ENCODE measurements at regions not wholly inside any gene's neighbourhood (a gene's known extent, or its start where the extent isn't known, plus 50 kb on each side); places are given as distances from the start of the nearest gene placed in this dataset.

DNA sequence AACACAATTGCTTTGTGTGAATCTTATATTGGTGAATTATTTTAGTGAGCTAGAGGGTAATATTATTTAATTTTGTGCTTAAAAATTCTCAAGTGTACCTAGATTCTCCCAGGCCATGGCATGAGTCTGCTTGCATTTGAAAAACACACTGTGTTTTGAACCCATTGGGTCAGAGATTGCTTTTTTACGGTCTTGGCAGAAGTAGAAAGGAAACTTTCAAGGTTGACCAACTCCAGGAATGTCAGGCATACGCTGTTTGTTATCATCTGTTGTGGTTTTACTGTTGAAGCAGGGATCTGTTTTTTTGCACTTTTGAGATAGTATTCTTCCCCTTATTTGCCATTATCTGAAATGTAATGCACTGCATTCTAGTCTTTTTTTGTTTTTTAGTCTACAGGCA is 377.4 kb downstream of the RPRM start:
- no peak overlapping the region for H3K27ac ChIP-seq
- WGBS, result 29% methylated on average over 2 of the region's 2 CpGs
- H3K9me3 ChIP-seq, result no peaks in the 10 kb centered on the region
- H3K4me3 ChIP-seq, result no peak overlapping the region
- H3K27me3 ChIP-seq, result no peaks in the 10 kb centered on the region
- no peak for DNase-seq (ENCODE audit: low spot score in 2 of 2)
- no peaks in the 10 kb centered on the region for H3K4me1 ChIP-seq
- no peak for TF ChIP-seq POLR2A (IDR thresholded peaks at IDR 0.05)
- TF ChIP-seq POLR2AphosphoS5 (IDR thresholded peaks at IDR 0.05), result no peak
- TF ChIP-seq, protein P1, sequence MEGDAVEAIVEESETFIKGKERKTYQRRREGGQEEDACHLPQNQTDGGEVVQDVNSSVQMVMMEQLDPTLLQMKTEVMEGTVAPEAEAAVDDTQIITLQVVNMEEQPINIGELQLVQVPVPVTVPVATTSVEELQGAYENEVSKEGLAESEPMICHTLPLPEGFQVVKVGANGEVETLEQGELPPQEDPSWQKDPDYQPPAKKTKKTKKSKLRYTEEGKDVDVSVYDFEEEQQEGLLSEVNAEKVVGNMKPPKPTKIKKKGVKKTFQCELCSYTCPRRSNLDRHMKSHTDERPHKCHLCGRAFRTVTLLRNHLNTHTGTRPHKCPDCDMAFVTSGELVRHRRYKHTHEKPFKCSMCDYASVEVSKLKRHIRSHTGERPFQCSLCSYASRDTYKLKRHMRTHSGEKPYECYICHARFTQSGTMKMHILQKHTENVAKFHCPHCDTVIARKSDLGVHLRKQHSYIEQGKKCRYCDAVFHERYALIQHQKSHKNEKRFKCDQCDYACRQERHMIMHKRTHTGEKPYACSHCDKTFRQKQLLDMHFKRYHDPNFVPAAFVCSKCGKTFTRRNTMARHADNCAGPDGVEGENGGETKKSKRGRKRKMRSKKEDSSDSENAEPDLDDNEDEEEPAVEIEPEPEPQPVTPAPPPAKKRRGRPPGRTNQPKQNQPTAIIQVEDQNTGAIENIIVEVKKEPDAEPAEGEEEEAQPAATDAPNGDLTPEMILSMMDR (IDR thresholded peaks at IDR 0.05), result no peak
- TF ChIP-seq EP300 (IDR thresholded peaks at IDR 0.05), result no peak
- no peaks in the 10 kb centered on the region for H3K36me3 ChIP-seq

DNA sequence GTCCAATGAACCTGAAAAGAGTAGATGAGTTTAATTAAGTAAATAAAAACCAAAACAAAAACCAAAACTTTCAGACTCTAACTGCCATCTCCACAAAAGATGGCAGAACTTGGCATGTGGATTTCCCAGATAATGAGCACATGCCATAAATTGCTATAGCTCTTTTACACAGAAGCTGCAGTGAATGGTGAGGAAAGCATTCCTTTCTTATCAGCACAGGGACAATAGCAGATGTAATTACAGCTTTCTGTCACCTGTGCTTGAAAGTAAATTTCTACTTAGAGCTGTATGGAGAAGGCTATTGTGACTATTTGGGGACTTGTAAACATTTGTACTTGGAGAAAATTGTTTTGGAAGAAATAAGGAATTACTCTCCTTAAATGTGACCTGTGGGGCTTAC is 378.4 kb downstream of the RPRM start:
- Histone ChIP-seq H3K4me3 (no peak overlapping the region), H3K36me3 (no peaks in the 10 kb centered on the region), H3K4me1 (no peaks in the 10 kb centered on the region), H3K27ac (no peak overlapping the region), H3K27me3 (no peaks in the 10 kb centered on the region), H3K9me3 (no peaks in the 10 kb centered on the region)
- TF ChIP-seq EP300 (IDR thresholded peaks at IDR 0.05) (no peak), POLR2AphosphoS5 (IDR thresholded peaks at IDR 0.05) (no peak)
- no peak for DNase-seq (ENCODE audit: low spot score in 2 of 2)

DNA sequence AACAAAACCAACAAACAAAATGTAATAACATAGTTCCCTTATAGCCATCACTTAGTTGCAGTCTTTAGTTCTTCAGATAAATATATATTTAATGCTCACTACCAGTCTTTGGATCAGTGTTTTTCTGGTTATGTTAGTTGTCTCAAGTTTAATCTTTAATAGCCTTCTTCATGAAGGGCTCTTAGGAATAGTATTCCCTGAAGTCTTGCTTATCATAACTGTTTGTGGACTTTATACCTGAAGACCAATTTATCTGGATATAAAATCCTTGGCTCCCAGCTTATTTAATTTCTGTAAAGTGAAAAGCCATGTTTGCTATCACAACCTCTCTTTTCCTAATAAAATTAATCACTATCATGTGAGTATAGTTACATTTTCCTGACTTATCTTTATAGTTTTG is 379.7 kb downstream of the ARL6IP6 start:
- TF ChIP-seq POLR2A (IDR thresholded peaks at IDR 0.05), result no peak
- TF ChIP-seq EP300 (IDR thresholded peaks at IDR 0.05), result no peak
- no peak for TF ChIP-seq POLR2AphosphoS5 (IDR thresholded peaks at IDR 0.05)
- TF ChIP-seq, protein P1 (IDR thresholded peaks at IDR 0.05), result no peak
- Histone ChIP-seq H3K4me3 (no peak overlapping the region), H3K9me3 (no peaks in the 10 kb centered on the region), H3K36me3 (no peaks in the 10 kb centered on the region), H3K4me1 (no peaks in the 10 kb centered on the region), H3K27ac (no peak overlapping the region), H3K27me3 (no peaks in the 10 kb centered on the region)
- DNase-seq (ENCODE audit: low spot score in 2 of 2), result no peak

DNA sequence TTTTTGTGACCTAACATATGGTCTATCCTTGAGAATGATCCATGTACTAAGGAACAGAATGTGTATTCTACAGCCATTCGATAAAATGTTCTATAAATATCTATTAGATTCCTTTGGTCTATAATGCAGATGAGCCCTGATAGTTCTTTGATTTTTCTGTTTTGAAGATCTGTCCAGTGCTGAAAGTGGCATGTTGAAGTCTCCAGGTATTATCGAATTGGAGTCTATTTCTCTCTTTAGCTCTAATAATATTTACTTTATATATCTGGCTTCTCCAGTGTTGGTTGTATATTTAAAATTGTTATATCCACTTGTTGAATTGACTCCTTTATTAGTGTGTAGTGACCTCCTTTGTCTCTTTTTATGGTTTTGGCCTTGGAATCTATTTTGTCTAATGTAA is 377.9 kb downstream of the ARL6IP6 start:
- WGBS, result 90% methylated on average over 2 of the region's 2 CpGs
- Histone ChIP-seq H3K36me3 (no peaks in the 10 kb centered on the region), H3K4me3 (no peak overlapping the region)

DNA sequence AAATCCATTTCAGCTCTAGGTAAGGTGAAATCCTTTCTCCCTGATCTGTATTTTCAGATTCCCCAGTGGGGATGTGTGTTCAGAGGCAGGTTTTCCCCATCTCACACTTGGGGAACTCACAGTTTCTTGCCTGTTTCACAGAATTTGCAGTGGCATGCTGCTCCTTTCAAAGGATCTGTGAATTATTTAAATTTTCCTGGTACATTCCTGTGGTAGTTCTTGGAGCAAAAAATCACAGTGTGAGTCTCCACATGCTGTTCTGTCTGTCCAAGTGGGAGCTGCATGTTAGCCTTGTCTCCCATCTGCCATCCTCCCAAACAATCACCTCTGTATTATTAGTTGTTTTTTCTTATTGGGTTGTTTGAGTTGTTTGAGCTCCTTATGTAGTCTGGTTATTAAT is 372.9 kb downstream of the ARL6IP6 start:
- DNase-seq (ENCODE audit: low spot score in 2 of 2), result no peak
- Histone ChIP-seq H3K4me3 (no peak overlapping the region), H3K4me1 (no peaks in the 10 kb centered on the region), H3K27ac (no peak overlapping the region), H3K27me3 (no peaks in the 10 kb centered on the region), H3K36me3 (no peaks in the 10 kb centered on the region), H3K9me3 (peaks cover 6% of the 10 kb centered on the region)
- no peak for TF ChIP-seq EP300 (IDR thresholded peaks at IDR 0.05)
- no peak for TF ChIP-seq POLR2AphosphoS5 (IDR thresholded peaks at IDR 0.05)
- no peak for TF ChIP-seq POLR2A (IDR thresholded peaks at IDR 0.05)
- TF ChIP-seq, protein P1 (IDR thresholded peaks at IDR 0.05), result no peak

More for the DNA sequence above, 377.9 kb downstream of the ARL6IP6 start:
- no peak for DNase-seq (ENCODE audit: low spot score in 2 of 2)
- H3K27ac ChIP-seq, result no peak overlapping the region
- no peaks in the 10 kb centered on the region for H3K4me1 ChIP-seq
- no peaks in the 10 kb centered on the region for H3K27me3 ChIP-seq
- no peak for TF ChIP-seq POLR2A (IDR thresholded peaks at IDR 0.05)
- TF ChIP-seq, protein P1 (IDR thresholded peaks at IDR 0.05), result no peak
- TF ChIP-seq POLR2AphosphoS5 (IDR thresholded peaks at IDR 0.05), result no peak
- no peak for TF ChIP-seq EP300 (IDR thresholded peaks at IDR 0.05)
- no peaks in the 10 kb centered on the region for H3K9me3 ChIP-seq

DNA sequence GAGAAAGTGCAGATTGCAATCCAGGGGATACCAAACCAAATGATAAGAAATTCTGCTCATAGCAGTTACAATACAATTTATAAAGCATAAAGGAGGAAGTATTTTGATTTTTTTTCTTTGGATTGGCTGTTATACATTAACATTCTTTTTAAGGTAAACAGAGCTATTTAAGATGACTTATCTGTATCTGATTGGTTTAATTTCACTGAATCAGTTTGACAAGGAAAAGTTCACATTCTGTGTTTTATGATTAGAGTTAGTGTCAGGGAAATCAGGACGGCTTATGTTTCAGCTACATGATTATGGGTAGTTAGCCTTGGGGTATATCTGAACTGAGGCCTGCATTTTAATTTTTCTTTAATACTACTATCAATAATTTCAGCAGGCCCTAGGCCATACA is 360.9 kb downstream of the ARL6IP6 start:
- Histone ChIP-seq H3K36me3 (no peaks in the 10 kb centered on the region), H3K9me3 (no peaks in the 10 kb centered on the region), H3K27ac (no peak overlapping the region), H3K27me3 (no peaks in the 10 kb centered on the region), H3K4me3 (no peak overlapping the region), H3K4me1 (no peaks in the 10 kb centered on the region)
- TF ChIP-seq, protein P1 (IDR thresholded peaks at IDR 0.05), result no peak
- no peak for TF ChIP-seq EP300 (IDR thresholded peaks at IDR 0.05)
- TF ChIP-seq POLR2AphosphoS5 (IDR thresholded peaks at IDR 0.05), result no peak
- no peak for TF ChIP-seq POLR2A (IDR thresholded peaks at IDR 0.05)
- no peak for DNase-seq (ENCODE audit: low spot score in 2 of 2)
- 48% methylated on average over 1 of the region's 1 CpG for WGBS
